ENCODE measurements at regions not wholly inside any gene's neighbourhood (a gene's known extent, or its start where the extent isn't known, plus 50 kb on each side); places are given as distances from the start of the nearest gene placed in this dataset.
"Not testable (repeated sequence)": the region's sequence is repeated elsewhere in the genome, so short reads cannot be mapped to it uniquely, and the experiment has no call there.

- H3K27me3 ChIP-seq (ENCODE audit: low read depth) = no peaks in the 10 kb centered on the region
- intact Hi-C loops (cut with micrococcal nuclease) = no loop called here
These were observed 178.4 kb downstream of the NRN1 start for GRCh38 chr6:5828296-5828695.

GRCh38 chr6:5827056-5827904 is 179.4 kb downstream of the NRN1 start:
- no peak for TF ChIP-seq CTCF (IDR thresholded peaks at IDR 0.05; ENCODE audit: borderline replicate concordance)

More at GRCh38 chr6:5828296-5828695, 178.4 kb downstream of the NRN1 start:
- no peak for DNase-seq
- Histone ChIP-seq H3K4me1 (peaks cover 9% of the 10 kb centered on the region), H3K27ac (replicated peaks) (no peak overlapping the region), H3K9me3 (replicated peaks) (no peaks in the 10 kb centered on the region), H3K4me3 (no peak overlapping the region), H3K36me3 (no peaks in the 10 kb centered on the region)
- TF ChIP-seq CTCF (IDR thresholded peaks at IDR 0.05; ENCODE audit: borderline replicate concordance) = no peak

GRCh38 chr6:5824382-5824983 is 182.2 kb downstream of the NRN1 start:
- H3K36me3 ChIP-seq; intact Hi-C loops (cut with micrococcal nuclease); H3K4me3 ChIP-seq; H3K27ac ChIP-seq (replicated peaks); DNase-seq; H3K9me3 ChIP-seq (replicated peaks); H3K27me3 ChIP-seq (ENCODE audit: low read depth); H3K4me1 ChIP-seq: not testable (repeated sequence)

More at GRCh38 chr6:5827056-5827904, 179.4 kb downstream of the NRN1 start:
- no peak overlapping the region for H3K4me3 ChIP-seq
- H3K9me3 ChIP-seq (replicated peaks) = no peaks in the 10 kb centered on the region
- no peak for DNase-seq
- no peaks in the 10 kb centered on the region for H3K36me3 ChIP-seq
- no peaks in the 10 kb centered on the region for H3K27me3 ChIP-seq (ENCODE audit: low read depth)
- H3K4me1 ChIP-seq = peaks cover 9% of the 10 kb centered on the region
- intact Hi-C loops (cut with micrococcal nuclease) = no loop called here
- H3K27ac ChIP-seq (replicated peaks) = no peak overlapping the region
